ENCODE measurements at regions not wholly inside any gene's neighbourhood (a gene's known extent, or its start where the extent isn't known, plus 50 kb on each side); places are given as distances from the start of the nearest gene placed in this dataset.
"Not testable (repeated sequence)": the region's sequence is repeated elsewhere in the genome, so short reads cannot be mapped to it uniquely, and the experiment has no call there.

DNA sequence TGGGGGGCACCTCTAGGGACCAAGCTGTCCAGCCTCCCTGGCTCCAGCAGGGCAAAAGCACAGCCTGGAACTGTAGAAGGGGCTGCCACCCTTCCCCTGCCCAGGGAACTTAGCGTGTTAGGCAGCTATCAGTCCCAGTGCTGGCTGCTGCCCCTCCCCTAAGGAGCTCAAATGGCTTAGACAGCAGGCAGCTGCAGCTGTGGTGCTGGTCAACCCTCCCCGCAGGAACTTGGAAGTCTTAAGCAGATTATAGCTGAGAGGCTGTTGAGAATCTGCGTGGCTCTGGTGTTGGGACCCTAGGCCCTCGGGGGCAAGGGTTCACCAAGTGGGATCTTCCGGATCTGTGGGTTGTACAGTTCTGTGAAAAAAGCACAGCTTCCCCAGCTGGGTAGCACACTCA is 536.5 kb upstream of the CDH10 start:
- Mint-ChIP-seq H3K27me3 (no peaks in the 10 kb centered on the region), H3K4me3 (no peak overlapping the region), H3K27ac (no peak overlapping the region), H3K36me3 (no peaks in the 10 kb centered on the region), H3K9me3 (ENCODE audit: low read depth) (peaks cover 30% of the 10 kb centered on the region), H3K4me1 (ENCODE audit: low read depth) (no peaks in the 10 kb centered on the region)

DNA sequence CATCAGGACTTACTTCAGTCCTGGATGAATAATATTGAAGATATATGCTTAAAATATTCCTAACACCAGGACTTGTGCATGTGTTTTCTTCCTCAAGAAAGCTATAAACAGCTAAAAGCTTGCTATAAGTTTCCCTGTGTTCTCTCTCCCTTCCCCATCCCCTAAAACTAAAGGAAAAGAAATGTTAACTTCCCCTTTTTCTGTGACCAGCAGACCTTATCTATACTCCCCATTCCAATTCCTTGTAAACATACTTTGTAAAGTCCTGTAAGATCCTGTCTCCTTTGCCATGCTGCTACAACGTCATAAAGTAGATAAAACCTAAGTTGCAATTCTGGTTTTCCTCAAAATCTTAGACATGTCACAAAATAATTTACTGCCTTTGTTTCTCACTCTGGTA is 517.8 kb upstream of the CDH10 start:
- not testable (repeated sequence) for H3K27me3 Mint-ChIP-seq; H3K27ac Mint-ChIP-seq; H3K9me3 Mint-ChIP-seq (ENCODE audit: low read depth); H3K4me1 Mint-ChIP-seq (ENCODE audit: low read depth); H3K36me3 Mint-ChIP-seq; H3K4me3 Mint-ChIP-seq

DNA sequence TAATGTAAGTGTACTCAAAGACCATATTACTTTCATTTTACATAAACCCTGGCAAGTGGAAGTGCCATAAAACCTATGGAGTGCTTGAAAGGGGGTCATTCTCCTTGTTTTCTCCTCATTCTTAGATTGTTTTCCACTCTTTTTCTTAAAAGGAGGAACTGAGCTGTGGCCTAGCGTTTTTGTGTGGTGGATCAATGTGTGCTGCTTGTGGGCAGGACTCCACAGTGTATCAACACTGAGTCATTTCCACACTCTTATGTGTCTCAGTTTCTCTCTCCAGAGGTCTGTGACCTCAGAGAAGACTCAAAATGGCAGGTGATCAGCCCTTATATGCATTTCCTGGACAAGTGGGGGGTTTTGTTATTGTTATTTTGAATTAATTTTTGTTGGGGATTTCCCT is 516.1 kb upstream of the CDH10 start:
- Mint-ChIP-seq H3K9me3 (ENCODE audit: low read depth) (peaks cover 17% of the 10 kb centered on the region), H3K4me1 (ENCODE audit: low read depth) (no peaks in the 10 kb centered on the region), H3K27ac (no peak overlapping the region), H3K4me3 (no peak overlapping the region), H3K36me3 (no peaks in the 10 kb centered on the region), H3K27me3 (no peaks in the 10 kb centered on the region)

- Mint-ChIP-seq H3K4me1 (ENCODE audit: low read depth) (no peaks in the 10 kb centered on the region), H3K4me3 (no peak overlapping the region), H3K9me3 (ENCODE audit: low read depth) (peaks cover 11% of the 10 kb centered on the region), H3K27me3 (no peaks in the 10 kb centered on the region), H3K36me3 (no peaks in the 10 kb centered on the region), H3K27ac (no peak overlapping the region)
Observed at GRCh38 chr5:25150819-25151218, 506.0 kb upstream of the CDH10 start.

DNA sequence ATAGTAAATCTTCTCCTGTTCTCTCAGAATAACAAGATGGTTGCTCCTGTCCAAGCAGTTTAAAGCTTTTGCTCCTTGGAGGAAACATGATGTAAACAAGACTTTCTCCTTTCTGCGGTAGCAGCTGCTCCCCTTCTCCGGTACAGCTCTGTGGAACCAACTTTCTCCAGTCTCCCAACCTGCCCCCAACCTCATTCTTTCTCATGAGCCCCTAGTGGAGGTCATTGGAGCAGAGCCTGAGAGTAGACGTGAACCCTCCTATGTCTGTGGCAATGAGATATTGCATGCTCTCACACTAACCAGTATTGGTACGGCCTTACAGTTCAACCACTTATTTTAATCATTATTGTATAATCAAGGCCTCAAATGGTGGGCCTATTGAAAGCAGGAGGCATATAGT is 483.8 kb upstream of the CDH10 start:
- no peak overlapping the region for H3K4me3 Mint-ChIP-seq
- no peaks in the 10 kb centered on the region for H3K36me3 Mint-ChIP-seq
- H3K27ac Mint-ChIP-seq, result no peak overlapping the region
- no peaks in the 10 kb centered on the region for H3K27me3 Mint-ChIP-seq
- H3K9me3 Mint-ChIP-seq (ENCODE audit: low read depth), result peaks cover 17% of the 10 kb centered on the region
- no peaks in the 10 kb centered on the region for H3K4me1 Mint-ChIP-seq (ENCODE audit: low read depth)

DNA sequence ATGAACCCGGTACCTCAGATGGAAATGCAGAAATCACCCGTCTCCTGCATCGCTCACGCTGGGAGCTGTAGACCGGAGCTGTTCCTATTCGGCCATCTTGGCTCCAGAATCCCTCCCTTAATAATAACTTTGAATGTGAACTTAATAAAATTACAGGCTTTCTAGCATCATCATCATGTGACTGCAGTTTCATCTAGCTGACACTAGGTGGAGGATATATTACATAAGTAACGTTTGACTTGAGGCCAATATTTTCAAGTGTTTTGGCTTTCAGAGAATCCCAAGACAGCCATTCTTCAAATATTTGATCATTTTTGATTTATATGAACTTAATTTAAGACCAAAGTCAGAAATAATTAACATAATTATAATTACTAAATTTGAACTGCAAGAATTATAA is 474.9 kb upstream of the CDH10 start:
- H3K27ac Mint-ChIP-seq, result no peak overlapping the region
- peaks cover 9% of the 10 kb centered on the region for H3K9me3 Mint-ChIP-seq (ENCODE audit: low read depth)
- H3K27me3 Mint-ChIP-seq, result no peaks in the 10 kb centered on the region
- H3K4me3 Mint-ChIP-seq, result no peak overlapping the region
- H3K36me3 Mint-ChIP-seq, result no peaks in the 10 kb centered on the region
- no peaks in the 10 kb centered on the region for H3K4me1 Mint-ChIP-seq (ENCODE audit: low read depth)

- no peaks in the 10 kb centered on the region for H3K4me1 Mint-ChIP-seq (ENCODE audit: low read depth)
- peaks cover 17% of the 10 kb centered on the region for H3K9me3 Mint-ChIP-seq (ENCODE audit: low read depth)
- no peak overlapping the region for H3K27ac Mint-ChIP-seq
- no peaks in the 10 kb centered on the region for H3K27me3 Mint-ChIP-seq
- no peaks in the 10 kb centered on the region for H3K36me3 Mint-ChIP-seq
- no peak overlapping the region for H3K4me3 Mint-ChIP-seq
Observed at GRCh38 chr5:25107853-25108252, 463.1 kb upstream of the CDH10 start.

DNA sequence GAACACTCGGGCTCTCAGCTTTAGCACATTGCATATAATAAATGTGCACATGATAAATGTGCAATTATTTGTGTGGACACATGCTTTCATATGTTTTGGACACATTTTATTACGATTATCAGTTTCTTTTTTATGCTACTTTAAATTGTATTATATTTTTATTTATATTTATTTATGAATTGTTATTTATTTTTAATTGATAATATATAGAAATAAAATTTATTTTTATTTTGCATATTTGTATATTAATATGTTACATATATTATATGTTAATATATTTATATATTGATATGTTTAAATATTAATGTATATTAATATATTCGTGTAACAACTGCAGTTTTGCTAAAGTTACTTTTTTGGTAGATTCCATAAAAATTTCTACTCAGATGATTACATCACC is 454.8 kb upstream of the CDH10 start:
- Mint-ChIP-seq H3K27ac (no peak overlapping the region), H3K27me3 (no peaks in the 10 kb centered on the region), H3K36me3 (no peaks in the 10 kb centered on the region), H3K4me1 (ENCODE audit: low read depth) (no peaks in the 10 kb centered on the region), H3K9me3 (ENCODE audit: low read depth) (peaks cover 14% of the 10 kb centered on the region), H3K4me3 (no peak overlapping the region)

GRCh38 chr5:25095261-25095660 is 450.5 kb upstream of the CDH10 start:
- Mint-ChIP-seq H3K27ac (no peak overlapping the region), H3K27me3 (no peaks in the 10 kb centered on the region), H3K36me3 (no peaks in the 10 kb centered on the region), H3K4me3 (no peak overlapping the region), H3K9me3 (ENCODE audit: low read depth) (peaks cover 9% of the 10 kb centered on the region), H3K4me1 (ENCODE audit: low read depth) (no peaks in the 10 kb centered on the region)

DNA sequence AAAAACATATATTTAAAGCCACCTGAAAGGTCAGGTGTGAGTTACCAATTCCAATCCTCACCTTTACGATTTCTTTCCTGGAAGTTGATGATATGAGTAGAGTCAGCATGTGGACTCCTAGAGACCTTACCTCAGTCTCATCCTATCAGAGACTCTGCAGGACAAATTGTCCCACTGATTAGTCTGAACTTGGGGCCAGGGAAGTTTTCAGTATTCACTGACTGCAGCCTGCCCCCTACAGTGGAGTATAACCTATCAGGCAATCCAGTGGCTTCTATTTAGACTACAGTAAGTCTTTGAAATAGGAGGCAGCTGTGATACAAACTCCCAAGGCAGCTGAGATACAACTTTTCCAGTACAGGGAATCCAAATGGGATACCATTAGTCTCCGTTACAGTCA is 449.4 kb upstream of the CDH10 start:
- no peaks in the 10 kb centered on the region for H3K4me1 Mint-ChIP-seq (ENCODE audit: low read depth)
- no peaks in the 10 kb centered on the region for H3K36me3 Mint-ChIP-seq
- no peak overlapping the region for H3K27ac Mint-ChIP-seq
- no peaks in the 10 kb centered on the region for H3K27me3 Mint-ChIP-seq
- H3K9me3 Mint-ChIP-seq (ENCODE audit: low read depth), result peaks cover 9% of the 10 kb centered on the region
- no peak overlapping the region for H3K4me3 Mint-ChIP-seq

DNA sequence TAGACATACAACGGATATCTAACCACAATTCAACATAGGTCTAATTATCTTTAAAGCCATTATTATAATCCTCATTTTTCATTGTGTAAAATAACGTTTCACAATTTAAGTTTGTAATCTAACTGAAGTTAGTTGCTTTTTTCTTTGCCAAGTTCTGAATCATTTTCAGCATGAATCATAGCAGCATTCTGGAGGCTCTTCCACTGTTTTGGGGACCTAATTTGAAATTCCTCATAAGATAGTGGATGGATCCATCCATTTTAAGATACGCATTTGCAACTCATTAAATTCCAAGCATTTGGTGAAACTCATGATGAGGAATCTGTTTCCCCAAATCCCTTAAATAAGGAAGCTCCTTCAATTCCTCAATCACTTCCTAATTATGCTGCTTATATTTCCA is 447.1 kb upstream of the CDH10 start:
- Mint-ChIP-seq H3K9me3 (ENCODE audit: low read depth) (peaks cover 12% of the 10 kb centered on the region), H3K4me3 (no peak overlapping the region), H3K27ac (no peak overlapping the region), H3K4me1 (ENCODE audit: low read depth) (no peaks in the 10 kb centered on the region), H3K27me3 (no peaks in the 10 kb centered on the region), H3K36me3 (no peaks in the 10 kb centered on the region)

- Mint-ChIP-seq H3K9me3 (ENCODE audit: low read depth) (peaks cover 8% of the 10 kb centered on the region), H3K27me3 (no peaks in the 10 kb centered on the region), H3K27ac (no peak overlapping the region), H3K4me1 (ENCODE audit: low read depth) (no peaks in the 10 kb centered on the region), H3K4me3 (no peak overlapping the region), H3K36me3 (no peaks in the 10 kb centered on the region)
Observed at GRCh38 chr5:25090854-25091253, 446.1 kb upstream of the CDH10 start.

GRCh38 chr5:25090275-25090674 is 445.5 kb upstream of the CDH10 start:
- H3K4me1 Mint-ChIP-seq (ENCODE audit: low read depth), result no peaks in the 10 kb centered on the region
- H3K9me3 Mint-ChIP-seq (ENCODE audit: low read depth), result peaks cover 8% of the 10 kb centered on the region
- no peak overlapping the region for H3K27ac Mint-ChIP-seq
- no peaks in the 10 kb centered on the region for H3K36me3 Mint-ChIP-seq
- no peaks in the 10 kb centered on the region for H3K27me3 Mint-ChIP-seq
- H3K4me3 Mint-ChIP-seq, result no peak overlapping the region

DNA sequence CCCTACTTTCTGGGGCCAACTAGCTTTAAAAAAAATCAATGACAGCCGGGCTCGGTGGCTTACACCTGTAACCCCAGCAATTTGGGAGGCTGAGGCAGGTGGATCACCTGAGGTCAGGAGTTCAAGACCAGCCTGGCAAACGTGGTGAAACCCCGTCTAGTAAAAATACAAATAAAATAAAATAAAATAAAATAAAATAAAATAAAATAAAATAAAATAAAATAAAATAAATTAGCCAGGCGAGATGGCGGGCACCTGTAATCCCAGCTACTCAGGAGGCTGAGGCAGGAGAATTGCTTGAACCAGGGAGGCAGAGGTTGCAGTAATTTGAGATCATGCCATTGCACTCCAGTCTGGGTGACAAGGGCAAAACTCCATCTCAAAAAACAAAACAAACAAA is 443.9 kb upstream of the CDH10 start:
- H3K4me1 Mint-ChIP-seq (ENCODE audit: low read depth); H3K27me3 Mint-ChIP-seq; H3K27ac Mint-ChIP-seq: not testable (repeated sequence)

DNA sequence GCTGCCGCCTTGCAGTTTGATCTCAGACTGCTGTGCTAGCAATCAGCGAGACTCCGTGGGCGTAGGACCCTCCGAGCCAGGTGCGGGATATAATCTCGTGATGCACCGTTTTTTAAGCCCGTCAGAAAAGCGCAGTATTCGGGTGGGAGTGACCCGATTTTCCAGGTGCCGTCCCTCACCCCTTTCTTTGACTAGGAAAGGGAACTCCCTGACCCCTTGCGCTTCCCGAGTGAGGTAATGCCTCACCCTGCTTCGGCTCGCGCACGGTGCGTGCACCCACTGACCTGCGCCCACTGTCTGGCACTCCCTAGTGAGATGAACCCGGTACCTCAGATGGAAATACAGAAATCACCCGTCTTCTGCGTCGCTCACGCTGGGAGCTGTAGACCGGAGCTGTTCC is 438.5 kb upstream of the CDH10 start:
- not testable (repeated sequence) for H3K27ac Mint-ChIP-seq; H3K4me3 Mint-ChIP-seq; H3K36me3 Mint-ChIP-seq; H3K27me3 Mint-ChIP-seq; H3K4me1 Mint-ChIP-seq (ENCODE audit: low read depth); H3K9me3 Mint-ChIP-seq (ENCODE audit: low read depth)

More for the DNA sequence above, 443.9 kb upstream of the CDH10 start:
- not testable (repeated sequence) for H3K4me3 Mint-ChIP-seq; H3K9me3 Mint-ChIP-seq (ENCODE audit: low read depth); H3K36me3 Mint-ChIP-seq

- no peaks in the 10 kb centered on the region for H3K36me3 Mint-ChIP-seq
- H3K4me1 Mint-ChIP-seq (ENCODE audit: low read depth), result no peaks in the 10 kb centered on the region
- H3K27ac Mint-ChIP-seq, result no peak overlapping the region
- no peak overlapping the region for H3K4me3 Mint-ChIP-seq
- H3K27me3 Mint-ChIP-seq, result no peaks in the 10 kb centered on the region
- no peaks in the 10 kb centered on the region for H3K9me3 Mint-ChIP-seq (ENCODE audit: low read depth)
Observed at GRCh38 chr5:25066239-25066638, 421.5 kb upstream of the CDH10 start.

GRCh38 chr5:25064306-25064705 is 419.5 kb upstream of the CDH10 start:
- H3K27ac Mint-ChIP-seq, result no peak overlapping the region
- no peaks in the 10 kb centered on the region for H3K4me1 Mint-ChIP-seq (ENCODE audit: low read depth)
- H3K27me3 Mint-ChIP-seq, result no peaks in the 10 kb centered on the region
- H3K9me3 Mint-ChIP-seq (ENCODE audit: low read depth), result peaks cover 5% of the 10 kb centered on the region
- no peaks in the 10 kb centered on the region for H3K36me3 Mint-ChIP-seq
- no peak overlapping the region for H3K4me3 Mint-ChIP-seq
